Endothelial cell of umbilical vein (primary cell): ENCODE measurements at regions not wholly inside any gene's neighbourhood (a gene's known extent, or its start where the extent isn't known, plus 50 kb on each side); places are given as distances from the start of the nearest gene placed in this dataset.

Source experiments
- BruUV-seq: library from RNA; stranded (reverse); fragments of 400-500 nt; replicated peaks from 2 replicates; lab custom pipeline; 2021; lab: Mats Ljungman, UMichigan
- CTCF ChIA-PET: fragments of 300-600, 350-600 bp; sonication (Branson Sonifier 250); formaldehyde crosslinking; loops from one replicate; lab custom pipeline; 2021; ENCODE audit warnings: antibody characterized with exemption, inconsistent platforms; lab: Charles Lee
- POLR2A ChIA-PET: fragments of 300-600, 350-600 bp; sonication (Branson Sonifier 250); formaldehyde crosslinking; loops from one replicate; lab custom pipeline; 2021; ENCODE audit warnings: antibody characterized with exemption, inconsistent platforms; lab: Charles Lee
- DNase-seq: peaks from one replicate; pipeline ENCODE4 v3.0.0-alpha.2; 2011; ENCODE audit warnings: low read depth, low spot score
- FAIRE-seq: peaks from 2 replicates; lab custom pipeline; 2011; peaks lifted over from hg19 to GRCh38; lab: Jason Lieb, UNC
- H2AFZ ChIP-seq: 2 replicates; pipeline ENCODE4 v1.6.0; 2012; ENCODE audit warnings: low read depth, low read length, control low read depth, inconsistent platforms
- H3K27ac ChIP-seq: 2 replicates; pipeline ENCODE4 v1.5.1; 2011; ENCODE audit warnings: low read depth, mild to moderate bottlenecking, control low read depth, low read length, moderate library complexity; ENCODE audit not compliant: insufficient read depth
- H3K27me3 ChIP-seq, 2 experiments: 2 replicates each; pipeline versions ENCODE4 v1.6.0 to v1.6.1; 2011; ENCODE audit warnings: low read length in 2 of 2, mixed read lengths in 1 of 2; ENCODE audit not compliant: control insufficient read depth in 2 of 2, insufficient read depth in 2 of 2
- H3K36me3 ChIP-seq, 2 experiments: 2 replicates in 1 of 2; 3 replicates in 1 of 2; pipeline ENCODE4 v1.5.1; 2011; ENCODE audit warnings: low read length in 2 of 2, mild to moderate bottlenecking in 1 of 2, moderate library complexity in 1 of 2; ENCODE audit not compliant: control insufficient read depth in 2 of 2, insufficient read depth in 2 of 2; ENCODE audit errors: extremely low read depth in 1 of 2
- H3K4me1 ChIP-seq: 3 replicates; pipeline ENCODE4 v1.5.1; 2011; ENCODE audit warnings: mild to moderate bottlenecking, low read length; ENCODE audit not compliant: control insufficient read depth, insufficient read depth; ENCODE audit errors: extremely low read depth
- H3K4me2 ChIP-seq: 2 replicates; pipeline ENCODE4 v1.6.1; 2011; ENCODE audit warnings: low read length, control low read depth, mixed read lengths; ENCODE audit not compliant: insufficient read depth
- H3K4me3 ChIP-seq, 3 experiments: fragments of 200-600 bp in 1 of 3; sonication (generic), shearing (Covaris generic) in 1 of 3; replicated peaks in 1 of 3; 2 replicates each; pipeline ENCODE4 v1.5.1; 2011 to 2016; ENCODE audit warnings: control low read depth in 3 of 3, low read length in 3 of 3, mild to moderate bottlenecking in 2 of 3, inconsistent platforms in 1 of 3, low read depth in 1 of 3, moderate library complexity in 1 of 3; ENCODE audit not compliant: insufficient read depth in 1 of 3
- H3K79me2 ChIP-seq: 2 replicates; pipeline ENCODE4 v1.6.0; 2012; ENCODE audit warnings: low read length, inconsistent platforms; ENCODE audit not compliant: control insufficient read depth, insufficient read depth
- H3K9ac ChIP-seq: replicated peaks from 2 replicates; pipeline ENCODE3; 2011; ENCODE audit warnings: low read length, control low read depth; ENCODE audit not compliant: insufficient read depth; ENCODE audit errors: extremely low read depth
- H3K9me1 ChIP-seq: replicated peaks from 3 replicates; pipeline ENCODE4 v1.6.0; 2011; ENCODE audit warnings: mild to moderate bottlenecking, low read length; ENCODE audit not compliant: control insufficient read depth, insufficient read depth; ENCODE audit errors: extremely low read depth
- H3K9me3 ChIP-seq: replicated peaks from 2 replicates; pipeline ENCODE4 v1.5.1; 2012; ENCODE audit warnings: low read length, inconsistent platforms; ENCODE audit not compliant: control insufficient read depth, insufficient read depth
- H4K20me1 ChIP-seq: replicated peaks from 2 replicates; pipeline ENCODE3; 2011; ENCODE audit warnings: mild to moderate bottlenecking, low read length; ENCODE audit not compliant: control insufficient read depth, insufficient read depth; ENCODE audit errors: extremely low read depth
- CTCF ChIP-seq, 2 donors: IDR thresholded peaks; 1 replicate in 1 of 2; 2 replicates in 1 of 2; pipeline ENCODE4 v1.5.1; 2011; ENCODE audit warnings: low read length in 2 of 2, mild to moderate bottlenecking in 2 of 2, moderate library complexity in 2 of 2, control low read depth in 1 of 2, inconsistent platforms in 1 of 2, low read depth in 1 of 2; ENCODE audit not compliant: insufficient read depth in 1 of 2; ENCODE audit errors: extremely low read depth in 1 of 2
- EZH2 ChIP-seq: IDR thresholded peaks from 2 replicates; pipeline ENCODE4 v1.6.1; 2012; ENCODE audit warnings: borderline replicate concordance, low read depth, mild to moderate bottlenecking, moderate library complexity, low read length, inconsistent platforms; ENCODE audit not compliant: severe bottlenecking
- FOS ChIP-seq: IDR thresholded peaks from 2 replicates; pipeline ENCODE4 v1.6.1; 2011; ENCODE audit warnings: mild to moderate bottlenecking, low read length, moderate library complexity, borderline replicate concordance; ENCODE audit not compliant: insufficient read depth
- GATA2 ChIP-seq: IDR thresholded peaks from 2 replicates; pipeline ENCODE4 v1.7.0; 2011; ENCODE audit warnings: low read depth, mild to moderate bottlenecking, moderate library complexity, mixed read lengths, low read length; ENCODE audit not compliant: insufficient read length, insufficient read depth
- JUN ChIP-seq: IDR thresholded peaks from 2 replicates; pipeline ENCODE4 v1.6.1; 2011; ENCODE audit warnings: borderline replicate concordance, low read depth; ENCODE audit not compliant: insufficient read length, insufficient read depth
- MAX ChIP-seq: IDR thresholded peaks from 2 replicates; pipeline ENCODE4 v1.6.1; 2011; ENCODE audit not compliant: insufficient read depth, insufficient read length
- MYC ChIP-seq: IDR thresholded peaks from one replicate; pipeline ENCODE4 v1.6.1; 2011; ENCODE audit warnings: mild to moderate bottlenecking, low read depth, low read length
- POLR2A ChIP-seq: IDR thresholded peaks from 2 replicates; pipeline ENCODE4 v1.6.1; 2012; ENCODE audit warnings: low read depth, mild to moderate bottlenecking, control low read depth, low read length
- POLR2AphosphoS5 ChIP-seq: IDR thresholded peaks from 2 replicates; pipeline ENCODE4 v1.6.1; 2012; ENCODE audit warnings: low read depth, mild to moderate bottlenecking, control low read depth, low read length, moderate library complexity; ENCODE audit not compliant: insufficient read depth
- dilution Hi-C: fragments of 300-500 bp; cut with MboI; formaldehyde crosslinking; loops from one replicate; pipeline ENCODE4 v1.15.0; 2019; ENCODE audit warnings: low sequenced_read_pairs; ENCODE audit not compliant: extremely low pct_ligation_motif_present
- intact Hi-C: fragments of 100-400 bp; cut with micrococcal nuclease; formaldehyde crosslinking; loops from one replicate; pipeline ENCODE4 v1.10.0; 2022

GRCh38 chr2:146847846-146848245, 997.0 kb upstream of the ACVR2A start:
- POLR2A ChIA-PET: no interaction called here
- no peaks in the 10 kb centered on the region for H3K9me1 ChIP-seq
- no peaks in the 10 kb centered on the region for H3K9me3 ChIP-seq
- H3K27ac ChIP-seq: no peak overlapping the region
- H3K4me1 ChIP-seq: no peaks in the 10 kb centered on the region
- H3K9ac ChIP-seq: no peak overlapping the region
- CTCF ChIA-PET: interaction anchor here (1.1 to 1.8 kb wide), 3 partner anchors 31 to 198 kb away, joined by 3 to 5 read pairs (median 4); no protein-coding TSS in a partner anchor
- no peak for FAIRE-seq
- no peaks in the 10 kb centered on the region for H3K36me3 ChIP-seq
- no peak overlapping the region for H3K4me3 ChIP-seq
- intact Hi-C loops (no loop called here), dilution Hi-C loops (no loop called here)
- H2AFZ ChIP-seq: no peak overlapping the region
- TF ChIP-seq FOS (no peak), EZH2 (no peak)
- no peak overlapping the region for H3K4me2 ChIP-seq
- no peaks in the 10 kb centered on the region for H4K20me1 ChIP-seq
- no peaks in the 10 kb centered on the region for H3K27me3 ChIP-seq
- no TSS peak for BruUV-seq
- DNase-seq: no peak
- H3K79me2 ChIP-seq: no peaks in the 10 kb centered on the region

- intact Hi-C loops (no loop called here), dilution Hi-C loops (no loop called here)
- Histone ChIP-seq H3K4me3 (no peak overlapping the region), H3K79me2 (no peaks in the 10 kb centered on the region), H3K4me1 (no peaks in the 10 kb centered on the region), H3K4me2 (no peak overlapping the region), H4K20me1 (no peaks in the 10 kb centered on the region), H3K9ac (no peak overlapping the region), H3K9me3 (no peaks in the 10 kb centered on the region), H2AFZ (no peak overlapping the region), H3K27ac (no peak overlapping the region), H3K36me3 (no peaks in the 10 kb centered on the region), H3K9me1 (no peaks in the 10 kb centered on the region), H3K27me3 (no peaks in the 10 kb centered on the region)
- POLR2A ChIA-PET: no interaction called here
- DNase-seq: no peak
- CTCF ChIA-PET: no interaction called here
- no peak for FAIRE-seq
- no peak for TF ChIP-seq POLR2A
- no peak for TF ChIP-seq MAX
- no peak for TF ChIP-seq JUN
- no peak for TF ChIP-seq CTCF (IDR thresholded peaks at IDR 0.05; ENCODE audit: extremely low read depth in 1 of 2, insufficient read depth in 1 of 2, low read depth in 1 of 2, low read length in 2 of 2)
- no peak for TF ChIP-seq MYC
- no peak for TF ChIP-seq POLR2AphosphoS5
- TF ChIP-seq GATA2: no peak
- no peak for TF ChIP-seq EZH2
- TF ChIP-seq FOS: no peak
- no TSS peak for BruUV-seq
These were observed 1000.4 kb upstream of the ACVR2A start for GRCh38 chr2:146844226-146844990.
